NCI-H526 (cell line): ENCODE measurements at regions not wholly inside any gene's neighbourhood (a gene's known extent, or its start where the extent isn't known, plus 50 kb on each side); places are given as distances from the start of the nearest gene placed in this dataset.
"Not testable (repeated sequence)": the region's sequence is repeated elsewhere in the genome, so short reads cannot be mapped to it uniquely, and the experiment has no call there.

Experiments used
- DNase-seq, 2 experiments: peaks; one replicate each; lab custom pipeline; 2025; lab: John Stamatoyannopoulos, UW

GRCh38 chr13:108003626-108004025 lies 211.7 kb downstream of the LIG4 start:
- DNase-seq, result no peak

GRCh38 chr13:108000998-108001397 lies 214.3 kb downstream of the LIG4 start:
- no peak for DNase-seq

- no peak for DNase-seq
Observed at GRCh38 chr13:107999751-108000150, 215.6 kb downstream of the LIG4 start.

- no peak for DNase-seq
Observed at GRCh38 chr13:107994137-107994536, 221.2 kb downstream of the LIG4 start.

GRCh38 chr13:107993239-107993949 lies 221.9 kb downstream of the LIG4 start:
- DNase-seq, result no peak

GRCh38 chr13:107992542-107992941 lies 222.8 kb downstream of the LIG4 start:
- no peak for DNase-seq

GRCh38 chr13:107977071-107977574 lies 238.2 kb downstream of the LIG4 start:
- no peak for DNase-seq

GRCh38 chr13:107976628-107977027 lies 238.7 kb downstream of the LIG4 start:
- DNase-seq, result no peak

GRCh38 chr13:107974409-107974808 lies 240.9 kb downstream of the LIG4 start:
- DNase-seq, result no peak

- DNase-seq, result no peak
Observed at GRCh38 chr13:107969546-107969945, 245.8 kb downstream of the LIG4 start.

GRCh38 chr13:107968470-107968869 lies 246.9 kb downstream of the LIG4 start:
- no peak for DNase-seq

- peak; percentile 24 to 49 for DNase-seq
Observed at GRCh38 chr13:107964395-107964794, 250.9 kb downstream of the LIG4 start.

- peak; percentile 58 to 68 for DNase-seq
Observed at GRCh38 chr13:107961849-107962608, 253.3 kb downstream of the LIG4 start.

GRCh38 chr13:107960301-107960700 lies 255.0 kb downstream of the LIG4 start:
- DNase-seq, result no peak

- DNase-seq, result no peak
Observed at GRCh38 chr13:107956889-107957288, 258.4 kb downstream of the LIG4 start.

- no peak for DNase-seq
Observed at GRCh38 chr13:107942030-107942617, 273.2 kb downstream of the LIG4 start.

- no peak for DNase-seq
Observed at GRCh38 chr13:107941345-107942029, 273.8 kb downstream of the LIG4 start.

GRCh38 chr13:107937848-107938247 lies 277.5 kb downstream of the LIG4 start:
- no peak for DNase-seq

- DNase-seq, result no peak
Observed at GRCh38 chr13:107931056-107931455, 284.3 kb downstream of the LIG4 start.

- no peak for DNase-seq
Observed at GRCh38 chr13:107928762-107929161, 286.6 kb downstream of the LIG4 start.

- no peak for DNase-seq
Observed at GRCh38 chr13:107927557-107927956, 287.8 kb downstream of the LIG4 start.

- not testable (repeated sequence) for DNase-seq
Observed at GRCh38 chr13:107926515-107926914, 288.8 kb downstream of the LIG4 start.
